Nephron progenitor cell (in vitro differentiated cells): ENCODE measurements at regions not wholly inside any gene's neighbourhood (a gene's known extent, or its start where the extent isn't known, plus 50 kb on each side); places are given as distances from the start of the nearest gene placed in this dataset.

Experiments
- DNase-seq: peaks from one replicate; pipeline ENCODE4 v3.0.0; 2021
- H3K27ac Mint-ChIP-seq: 2 replicates; pipeline ENCODE4 v1.8.0; 2021; ENCODE audit warnings: mild to moderate bottlenecking, moderate library complexity, mixed read lengths
- H3K27me3 Mint-ChIP-seq: 2 replicates; pipeline ENCODE4 v1.8.0; 2021; ENCODE audit warnings: mild to moderate bottlenecking, low read depth, mixed read lengths; ENCODE audit not compliant: poor library complexity
- H3K36me3 Mint-ChIP-seq: 2 replicates; pipeline ENCODE4 v1.8.0; 2021; ENCODE audit warnings: low read depth, mixed read lengths
- H3K4me1 Mint-ChIP-seq: 2 replicates; pipeline ENCODE4 v1.8.0; 2021; ENCODE audit warnings: mixed read lengths
- H3K4me3 Mint-ChIP-seq: 2 replicates; pipeline ENCODE4 v1.8.0; 2021; ENCODE audit warnings: mild to moderate bottlenecking, moderate library complexity, mixed read lengths
- H3K9me3 Mint-ChIP-seq: 2 replicates; pipeline ENCODE4 v1.8.0; 2021; ENCODE audit warnings: mild to moderate bottlenecking, moderate library complexity, mixed read lengths
- TF ChIP-seq, protein P1 (sequence below): fragments of 200-600 bp; sonication (generic); IDR thresholded peaks from 2 replicates; pipeline ENCODE4 v1.5.0; 2021; ENCODE audit warnings: antibody characterized with exemption

DNA sequence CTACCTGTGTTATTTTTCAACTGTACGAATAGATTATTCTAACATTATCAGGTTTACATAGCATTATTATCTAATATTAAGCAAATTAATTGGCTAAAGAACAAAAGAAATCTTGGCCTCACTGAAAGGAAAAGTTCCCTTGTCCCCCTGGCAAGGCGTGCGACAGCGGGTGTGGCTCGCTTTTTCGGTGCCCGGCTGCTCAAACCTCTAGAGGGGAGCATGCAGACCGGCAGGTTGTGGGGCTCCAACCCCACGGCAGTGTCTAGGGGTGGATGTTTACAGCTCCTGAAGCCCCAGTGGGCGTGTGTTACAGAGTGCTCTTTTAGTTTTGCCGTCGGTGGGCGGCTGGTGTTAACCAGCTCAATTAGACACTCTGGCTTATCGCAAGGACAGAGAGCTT lies 456.4 kb downstream of the TNS3 start:
- no peak for DNase-seq
- Mint-ChIP-seq H3K9me3 (no peaks in the 10 kb centered on the region), H3K27ac (no peak overlapping the region), H3K27me3 (no peaks in the 10 kb centered on the region), H3K4me1 (no peaks in the 10 kb centered on the region), H3K36me3 (no peaks in the 10 kb centered on the region), H3K4me3 (no peak overlapping the region)
- TF ChIP-seq, protein P1, sequence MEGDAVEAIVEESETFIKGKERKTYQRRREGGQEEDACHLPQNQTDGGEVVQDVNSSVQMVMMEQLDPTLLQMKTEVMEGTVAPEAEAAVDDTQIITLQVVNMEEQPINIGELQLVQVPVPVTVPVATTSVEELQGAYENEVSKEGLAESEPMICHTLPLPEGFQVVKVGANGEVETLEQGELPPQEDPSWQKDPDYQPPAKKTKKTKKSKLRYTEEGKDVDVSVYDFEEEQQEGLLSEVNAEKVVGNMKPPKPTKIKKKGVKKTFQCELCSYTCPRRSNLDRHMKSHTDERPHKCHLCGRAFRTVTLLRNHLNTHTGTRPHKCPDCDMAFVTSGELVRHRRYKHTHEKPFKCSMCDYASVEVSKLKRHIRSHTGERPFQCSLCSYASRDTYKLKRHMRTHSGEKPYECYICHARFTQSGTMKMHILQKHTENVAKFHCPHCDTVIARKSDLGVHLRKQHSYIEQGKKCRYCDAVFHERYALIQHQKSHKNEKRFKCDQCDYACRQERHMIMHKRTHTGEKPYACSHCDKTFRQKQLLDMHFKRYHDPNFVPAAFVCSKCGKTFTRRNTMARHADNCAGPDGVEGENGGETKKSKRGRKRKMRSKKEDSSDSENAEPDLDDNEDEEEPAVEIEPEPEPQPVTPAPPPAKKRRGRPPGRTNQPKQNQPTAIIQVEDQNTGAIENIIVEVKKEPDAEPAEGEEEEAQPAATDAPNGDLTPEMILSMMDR: no peak

DNA sequence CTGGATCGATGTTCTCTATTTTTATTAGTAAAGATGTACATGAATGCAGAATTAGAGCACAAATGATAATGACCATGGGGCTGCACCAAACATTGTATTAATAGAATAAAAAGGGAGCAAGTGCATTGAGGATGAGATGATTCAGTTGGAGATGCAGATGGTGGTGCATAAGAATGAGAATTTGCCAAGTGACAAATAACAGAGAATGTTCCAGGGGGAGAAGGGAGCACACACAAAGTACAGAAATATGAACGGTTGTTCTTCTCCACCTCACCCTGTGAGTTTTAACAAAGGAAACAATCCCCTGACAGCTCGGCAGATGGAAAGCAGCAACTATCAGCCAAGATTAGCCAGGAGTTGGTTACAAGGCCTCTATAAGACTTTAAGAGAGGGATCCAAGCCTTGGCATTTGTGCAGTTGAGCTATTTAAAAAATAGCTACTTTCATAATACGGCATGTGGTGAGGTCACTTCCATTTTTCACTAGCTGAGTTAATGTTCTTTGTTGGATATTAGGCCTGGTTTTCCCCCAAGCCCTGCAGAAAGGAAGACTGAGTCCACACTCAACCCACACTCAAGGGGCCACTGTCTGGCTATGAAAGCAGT lies 462.5 kb downstream of the TNS3 start:
- Mint-ChIP-seq H3K36me3 (no peaks in the 10 kb centered on the region), H3K4me1 (peaks cover 6% of the 10 kb centered on the region), H3K4me3 (no peak overlapping the region), H3K27me3 (peaks cover 17% of the 10 kb centered on the region), H3K27ac (no peak overlapping the region), H3K9me3 (no peaks in the 10 kb centered on the region)
- TF ChIP-seq, protein P1: no peak
- no peak for DNase-seq

DNA sequence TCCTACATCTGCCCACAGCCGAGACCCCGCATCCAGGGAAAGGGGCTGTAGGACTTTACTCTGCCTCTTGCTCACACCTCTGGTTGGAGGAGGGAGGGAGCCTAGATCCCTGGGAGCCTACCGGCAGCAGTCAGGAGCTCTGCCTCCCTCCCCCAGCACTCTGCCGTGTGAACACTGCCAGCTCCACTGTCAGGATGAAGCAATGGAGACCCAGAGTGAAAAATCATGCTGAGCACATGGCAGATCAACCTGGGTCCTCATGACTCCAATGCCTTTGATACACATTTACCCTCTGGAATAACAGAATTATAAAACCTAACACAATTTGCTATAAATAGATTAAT lies 477.7 kb downstream of the TNS3 start:
- peaks cover 5% of the 10 kb centered on the region for H3K9me3 Mint-ChIP-seq
- no peaks in the 10 kb centered on the region for H3K36me3 Mint-ChIP-seq
- no peak overlapping the region for H3K27ac Mint-ChIP-seq
- H3K4me1 Mint-ChIP-seq: no peaks in the 10 kb centered on the region
- DNase-seq: no peak
- H3K4me3 Mint-ChIP-seq: no peak overlapping the region
- peaks cover 6% of the 10 kb centered on the region for H3K27me3 Mint-ChIP-seq
- TF ChIP-seq, protein P1: no peak

DNA sequence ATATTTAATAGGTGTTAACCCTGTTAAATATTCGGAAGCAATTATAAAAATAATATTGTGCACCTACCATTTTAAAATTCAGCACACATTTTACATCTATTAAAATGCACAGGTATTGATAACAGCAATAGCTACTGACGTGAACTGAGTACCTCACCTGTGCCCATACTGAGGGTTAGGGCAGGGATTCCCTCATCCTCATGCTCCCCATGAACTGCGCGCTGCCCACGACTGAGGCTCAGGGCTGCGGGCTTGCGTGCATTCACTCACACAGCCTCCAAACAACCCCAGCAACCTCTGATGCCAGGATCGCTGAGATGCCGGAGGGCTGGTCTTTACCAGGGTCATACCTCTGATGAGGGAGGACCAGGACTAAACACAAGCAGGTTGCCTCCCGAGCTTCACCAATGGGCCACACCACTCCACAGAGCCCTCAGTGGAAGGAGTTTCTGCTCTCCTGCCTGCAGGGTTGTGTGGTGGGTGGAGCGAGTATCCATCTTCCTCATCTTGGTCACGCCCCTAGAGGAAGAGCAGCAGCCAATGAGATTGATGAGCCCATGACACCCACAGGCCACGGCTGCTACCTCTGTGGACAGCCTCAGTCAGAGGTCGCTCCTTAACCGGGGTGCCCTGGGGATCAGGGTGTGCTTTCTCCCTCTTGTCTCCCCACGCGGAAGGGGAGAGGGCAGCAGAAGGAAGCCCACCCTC lies 478.3 kb downstream of the TNS3 start:
- Mint-ChIP-seq H3K36me3 (no peaks in the 10 kb centered on the region), H3K4me1 (no peaks in the 10 kb centered on the region), H3K27ac (no peak overlapping the region), H3K4me3 (no peak overlapping the region), H3K9me3 (peaks cover 4% of the 10 kb centered on the region), H3K27me3 (peaks cover 6% of the 10 kb centered on the region)
- TF ChIP-seq, protein P1: no peak
- no peak for DNase-seq

DNA sequence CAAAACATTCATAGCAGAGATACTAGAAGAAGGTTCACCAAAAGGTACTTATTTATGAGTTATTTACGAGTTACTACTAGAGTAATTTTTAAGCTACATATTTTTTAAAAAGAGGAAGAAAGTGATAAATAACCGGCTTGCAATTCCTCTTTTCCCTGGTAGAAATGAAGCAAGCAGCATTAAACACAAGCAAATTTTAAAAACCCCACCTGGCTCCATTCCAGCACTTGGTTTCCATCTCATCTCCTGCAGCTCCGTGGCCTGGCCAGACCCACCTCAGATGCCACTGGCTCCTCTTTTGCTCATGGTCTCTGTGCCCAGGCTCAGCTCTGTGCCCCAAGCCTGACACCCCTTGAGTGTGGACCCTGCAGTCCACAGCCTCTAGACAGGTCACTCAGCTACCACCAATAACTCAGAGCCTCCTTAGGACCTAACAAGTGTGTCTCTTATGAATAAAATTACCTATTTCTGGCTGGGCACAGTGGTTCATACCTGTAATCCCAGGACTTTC lies 479.5 kb downstream of the TNS3 start:
- no peaks in the 10 kb centered on the region for H3K36me3 Mint-ChIP-seq
- H3K4me3 Mint-ChIP-seq: no peak overlapping the region
- H3K27me3 Mint-ChIP-seq: peaks cover 6% of the 10 kb centered on the region

More for the DNA sequence above, 479.5 kb downstream of the TNS3 start:
- no peaks in the 10 kb centered on the region for H3K4me1 Mint-ChIP-seq
- DNase-seq: no peak
- no peak overlapping the region for H3K27ac Mint-ChIP-seq
- peaks cover 4% of the 10 kb centered on the region for H3K9me3 Mint-ChIP-seq
- TF ChIP-seq, protein P1: no peak
